H1 (cell line): ENCODE measurements at regions not wholly inside any gene's neighbourhood (a gene's known extent, or its start where the extent isn't known, plus 50 kb on each side); places are given as distances from the start of the nearest gene placed in this dataset.

Source experiments
- CTCF ChIA-PET: fragments of 300-600 bp; sonication (Branson Sonifier 250); formaldehyde crosslinking; loops from one replicate; lab custom pipeline; 2021; ENCODE audit not compliant: partially characterized antibody; lab: Charles Lee
- POLR2A ChIA-PET: fragments of 300-600 bp; sonication (Branson Sonifier 250); formaldehyde crosslinking; loops from one replicate; lab custom pipeline; 2021; ENCODE audit warnings: inconsistent platforms; ENCODE audit not compliant: partially characterized antibody; lab: Charles Lee
- DNase-seq, 2 experiments: peaks; one replicate each; pipeline versions ENCODE4 v3.0.0 to v3.0.0-alpha.2; 2010 to 2022; ENCODE audit warnings: low spot score in 2 of 2, low read depth in 1 of 2, mixed read lengths in 1 of 2
- FAIRE-seq: peaks from 2 replicates; lab custom pipeline; 2011; peaks lifted over from hg19 to GRCh38; lab: Jason Lieb, UNC
- H2AFZ ChIP-seq: 2 replicates; pipeline ENCODE4 v1.8.1; 2012; ENCODE audit warnings: low read length, inconsistent platforms
- H2AK5ac ChIP-seq: 2 replicates; pipeline ENCODE4 v1.6.1; 2013; ENCODE audit warnings: low read depth, low read length
- H2BK120ac ChIP-seq: replicated peaks from 2 replicates; pipeline ENCODE3; 2013; ENCODE audit warnings: low read depth, low read length, inconsistent platforms
- H2BK12ac ChIP-seq: 2 replicates; pipeline ENCODE4 v1.6.1; 2013; ENCODE audit warnings: low read depth, low read length
- H2BK15ac ChIP-seq: 2 replicates; pipeline ENCODE4 v1.6.1; 2013; ENCODE audit warnings: low read length
- H2BK20ac ChIP-seq: 2 replicates; pipeline ENCODE4 v1.6.1; 2013; ENCODE audit warnings: low read length
- H2BK5ac ChIP-seq: 2 replicates; pipeline ENCODE4 v1.6.1; 2013; ENCODE audit warnings: low read depth, low read length
- H3K14ac ChIP-seq: 2 replicates; pipeline ENCODE4 v1.6.1; 2013; ENCODE audit warnings: inconsistent platforms; ENCODE audit not compliant: insufficient read length
- H3K18ac ChIP-seq: 2 replicates; pipeline ENCODE4 v1.6.1; 2013; ENCODE audit warnings: low read length; ENCODE audit errors: extremely low read depth
- H3K23ac ChIP-seq: 2 replicates; pipeline ENCODE4 v1.6.1; 2013; ENCODE audit warnings: inconsistent platforms; ENCODE audit not compliant: insufficient read length
- H3K23me2 ChIP-seq: 2 replicates; pipeline ENCODE4 v1.6.1; 2013; ENCODE audit warnings: low read depth, low read length
- H3K27ac ChIP-seq: 2 replicates; pipeline ENCODE4 v1.6.1; 2011; ENCODE audit warnings: low read depth, low read length, inconsistent platforms
- H3K27me3 ChIP-seq, 4 experiments: replicated peaks in 1 of 4; 1 replicate in 1 of 4; 2 replicates in 3 of 4; pipeline versions ENCODE4 v1.6.1 to v1.8.1; 2011 to 2013; ENCODE audit warnings: low read length in 3 of 4, mild to moderate bottlenecking in 3 of 4, inconsistent platforms in 2 of 4, mixed read lengths in 2 of 4, moderate library complexity in 1 of 4; ENCODE audit not compliant: control insufficient read depth in 3 of 4, insufficient read depth in 3 of 4; ENCODE audit errors: extremely low read depth in 1 of 4
- H3K36me3 ChIP-seq, 4 experiments: 2 replicates each; pipeline versions ENCODE4 v1.6.1 to v1.8.1; 2011 to 2013; ENCODE audit warnings: mild to moderate bottlenecking in 4 of 4, low read length in 3 of 4, moderate library complexity in 2 of 4, control low read depth in 1 of 4, inconsistent platforms in 1 of 4; ENCODE audit not compliant: insufficient read depth in 4 of 4, control insufficient read depth in 2 of 4
- H3K4ac ChIP-seq: replicated peaks from 2 replicates; pipeline ENCODE3; 2013; ENCODE audit warnings: low read length, low read depth, mixed read lengths, inconsistent platforms; ENCODE audit not compliant: insufficient read length
- H3K4me1 ChIP-seq, 4 experiments: replicated peaks in 1 of 4; 1 replicate in 1 of 4; 2 replicates in 3 of 4; pipeline versions ENCODE4 v1.6.1 to v1.8.1; 2011 to 2013; ENCODE audit warnings: low read length in 3 of 4, inconsistent platforms in 2 of 4, mixed read lengths in 1 of 4; ENCODE audit not compliant: insufficient read depth in 4 of 4, control insufficient read depth in 3 of 4
- H3K4me2 ChIP-seq, 2 experiments: 2 replicates each; pipeline versions ENCODE4 v1.6.1 to v1.8.1; 2011 to 2013; ENCODE audit warnings: low read depth in 2 of 2, low read length in 2 of 2, control low read depth in 1 of 2, inconsistent platforms in 1 of 2, mild to moderate bottlenecking in 1 of 2; ENCODE audit not compliant: insufficient read depth in 1 of 2
- H3K4me3 ChIP-seq, 4 experiments: fragments of 200-600, 300-600 bp in 1 of 4; sonication (generic), shearing (Covaris generic), sonication (Bioruptor Twin) in 1 of 4; 2 replicates each; pipeline versions ENCODE4 v1.5.1 to v1.8.1; 2011 to 2016; ENCODE audit warnings: low read length in 4 of 4, low read depth in 3 of 4, control low read depth in 2 of 4, inconsistent platforms in 2 of 4, mild to moderate bottlenecking in 2 of 4, mixed read lengths in 1 of 4, moderate library complexity in 1 of 4; ENCODE audit not compliant: insufficient read depth in 2 of 4; ENCODE audit errors: extremely low read depth in 1 of 4
- H3K56ac ChIP-seq: replicated peaks from 2 replicates; pipeline ENCODE3; 2013; ENCODE audit warnings: low read depth, mild to moderate bottlenecking, mixed read lengths, low read length, inconsistent platforms; ENCODE audit not compliant: insufficient read length
- H3K79me1 ChIP-seq: 2 replicates; pipeline ENCODE4 v1.6.1; 2013; ENCODE audit warnings: low read depth, low read length, control low read depth
- H3K79me2 ChIP-seq, 2 experiments: 2 replicates each; pipeline versions ENCODE4 v1.6.1 to v1.8.1; 2012 to 2013; ENCODE audit warnings: low read length in 2 of 2, mild to moderate bottlenecking in 2 of 2, inconsistent platforms in 1 of 2; ENCODE audit not compliant: insufficient read depth in 2 of 2, control insufficient read depth in 1 of 2
- H3K9ac ChIP-seq, 4 experiments: replicated peaks in 1 of 4; 1 replicate in 1 of 4; 2 replicates in 3 of 4; pipeline versions ENCODE4 v1.6.1 to v1.8.1; 2011 to 2013; ENCODE audit warnings: low read depth in 3 of 4, low read length in 3 of 4, control low read depth in 2 of 4, mild to moderate bottlenecking in 2 of 4, moderate library complexity in 2 of 4, inconsistent platforms in 1 of 4; ENCODE audit errors: extremely low read depth in 1 of 4
- H3K9me3 ChIP-seq, 2 experiments: 2 replicates each; pipeline versions ENCODE4 v1.6.1 to v1.8.1; 2012 to 2013; ENCODE audit warnings: mild to moderate bottlenecking in 2 of 2, moderate library complexity in 2 of 2, control low read depth in 1 of 2, inconsistent platforms in 1 of 2, low read depth in 1 of 2, low read length in 1 of 2, mixed read lengths in 1 of 2; ENCODE audit not compliant: insufficient read depth in 2 of 2
- H4K20me1 ChIP-seq, 2 experiments: replicated peaks in 1 of 2; 2 replicates each; pipeline versions ENCODE3 to v1.8.1; 2011 to 2013; ENCODE audit warnings: inconsistent platforms in 2 of 2, low read length in 2 of 2, mild to moderate bottlenecking in 1 of 2; ENCODE audit not compliant: insufficient read depth in 2 of 2, control insufficient read depth in 1 of 2
- H4K5ac ChIP-seq: 2 replicates; pipeline ENCODE4 v1.6.1; 2013; ENCODE audit warnings: low read length, low read depth, mixed read lengths, inconsistent platforms; ENCODE audit not compliant: insufficient read length
- H4K8ac ChIP-seq: 2 replicates; pipeline ENCODE4 v1.8.0; 2013; ENCODE audit warnings: mild to moderate bottlenecking, moderate library complexity, low read length, inconsistent platforms; ENCODE audit not compliant: insufficient read depth; ENCODE audit errors: extremely low read depth
- H4K91ac ChIP-seq: replicated peaks from 2 replicates; pipeline ENCODE3; 2013; ENCODE audit warnings: low read length, mixed read lengths, inconsistent platforms; ENCODE audit not compliant: insufficient read length
- GABPA ChIP-seq: IDR thresholded peaks from 2 replicates; pipeline ENCODE4 v1.6.1; 2011; ENCODE audit warnings: mild to moderate bottlenecking, low read length, moderate library complexity, borderline replicate concordance; ENCODE audit not compliant: insufficient read depth
- RBBP5 ChIP-seq: IDR thresholded peaks from 2 replicates; pipeline ENCODE4 v1.7.1; 2012; ENCODE audit warnings: low read depth, mild to moderate bottlenecking, inconsistent platforms, low read length, moderate library complexity, borderline replicate concordance
- WGBS, 2 experiments: shearing (Covaris generic) in 1 of 2; methylation state at CpG; one replicate each; pipeline versions ENCODE4 v1.1.6 to v1.1.7; 2013 to 2015; ENCODE audit warnings: low lambda C conversion rate in 2 of 2, mixed read lengths in 2 of 2, inconsistent platforms in 1 of 2, low coverage in 1 of 2, missing lambda C conversion rate in 1 of 2; ENCODE audit not compliant: insufficient replicate concordance in 2 of 2, insufficient coverage in 1 of 2, insufficient read length in 1 of 2; ENCODE audit errors: extremely low coverage in 1 of 2, missing lambda C conversion rate in 1 of 2; 5-methylcytosine and 5-hydroxymethylcytosine counted together

- H3K4ac ChIP-seq, result no peak overlapping the region
- no peak overlapping the region for H4K91ac ChIP-seq
- 83% methylated on average over 2 of the region's 2 CpGs; no CpG with 5 or more reads in 1 of the 2 experiments for WGBS, 2 experiments
- H3K9me3 ChIP-seq, result no peaks in the 10 kb centered on the region
- no peaks in the 10 kb centered on the region for H3K27me3 ChIP-seq
- H3K23ac ChIP-seq, result no peak overlapping the region
- CTCF ChIA-PET, result interaction anchor here (0.6 to 0.7 kb wide), 3 partner anchors 31 to 536 kb away, joined by 3 to 4 read pairs (median 4); no protein-coding TSS in a partner anchor
- no peak overlapping the region for H2BK20ac ChIP-seq
- no peak overlapping the region for H3K14ac ChIP-seq
- no peaks in the 10 kb centered on the region for H4K20me1 ChIP-seq
- H3K9ac ChIP-seq, result no peak overlapping the region
- H2BK120ac ChIP-seq, result no peak overlapping the region
- H3K4me2 ChIP-seq, result peak overlapping the region; percentile 38 to 46; a peak in 3 of 4 replicates
- FAIRE-seq (no peak), DNase-seq (no peak)
- H3K79me1 ChIP-seq, result no peaks in the 10 kb centered on the region
- no peak overlapping the region for H3K4me3 ChIP-seq
- TF ChIP-seq RBBP5 (no peak), GABPA (no peak)
- H3K79me2 ChIP-seq, result no peaks in the 10 kb centered on the region
- 0 out of 2 replicates have a peak overlapping the region, but pooled peaks have one; percentile 50 for H2BK5ac ChIP-seq
- no peak overlapping the region; the same call in 1 of the 2 replicates for H3K18ac ChIP-seq
- peak overlapping the region; percentile 51 for H4K5ac ChIP-seq
- peak overlapping the region; percentile 84; the same call in 1 of the 2 replicates for H2AK5ac ChIP-seq
- H2BK15ac ChIP-seq, result no peak overlapping the region
- POLR2A ChIA-PET, result interaction anchor here (0.7 kb wide), 1 partner anchor 844 kb away, joined by 3 read pairs; no protein-coding TSS in a partner anchor
- no peak overlapping the region for H3K27ac ChIP-seq
- H2AFZ ChIP-seq, result peak overlapping the region; percentile 96; the same call in 1 of the 2 replicates
- H3K56ac ChIP-seq, result no peak overlapping the region
- no peaks in the 10 kb centered on the region for H3K23me2 ChIP-seq
- H3K36me3 ChIP-seq, result peaks cover 0 to 6% (median 0%) of the 10 kb centered on the region in 4 experiments; a peak in 1 of 8 replicates
- H2BK12ac ChIP-seq, result no peak overlapping the region
- H4K8ac ChIP-seq, result no peak overlapping the region
- H3K4me1 ChIP-seq, result peaks cover 0 to 9% (median 2%) of the 10 kb centered on the region in 4 experiments; a peak in 2 of 7 replicates
Observed at GRCh38 chr9:82808478-82808877, 254.5 kb downstream of the RASEF start.
